Liver (tissue), 3 donors: ENCODE measurements at regions not wholly inside any gene's neighbourhood (a gene's known extent, or its start where the extent isn't known, plus 50 kb on each side); places are given as distances from the start of the nearest gene placed in this dataset.

Experiments
- EGR1 ChIP-seq, 2 donors: IDR thresholded peaks; 2 replicates each; pipeline ENCODE4 v1.6.1; 2016 to 2018; ENCODE audit warnings: antibody characterized with exemption in 2 of 2, low read depth in 2 of 2
- YY1 ChIP-seq: IDR thresholded peaks from 2 replicates; pipeline ENCODE4 v1.6.1; 2016; ENCODE audit warnings: antibody characterized with exemption, mild to moderate bottlenecking
- TF ChIP-seq, protein P1 (sequence below): fragments of 150-350 bp; IDR thresholded peaks from 2 replicates; pipeline ENCODE4 v1.5.1; 2017; ENCODE audit warnings: improper control_type of control experiment, low read depth, low read length; ENCODE audit not compliant: missing input control
- TF ChIP-seq, protein P2 (sequence below): IDR thresholded peaks from 2 replicates; pipeline ENCODE4 v1.6.1; 2016; ENCODE audit warnings: antibody characterized with exemption
- TF ChIP-seq, protein P3 (sequence below): IDR thresholded peaks from 2 replicates; pipeline ENCODE4 v1.6.1; 2016; ENCODE audit warnings: antibody characterized with exemption, mild to moderate bottlenecking
- TF ChIP-seq, protein P4 (sequence below): IDR thresholded peaks from 2 replicates; pipeline ENCODE4 v1.6.1; 2016; ENCODE audit warnings: antibody characterized with exemption
- donor health status: healthy.
- donor health status: healthy.

DNA sequence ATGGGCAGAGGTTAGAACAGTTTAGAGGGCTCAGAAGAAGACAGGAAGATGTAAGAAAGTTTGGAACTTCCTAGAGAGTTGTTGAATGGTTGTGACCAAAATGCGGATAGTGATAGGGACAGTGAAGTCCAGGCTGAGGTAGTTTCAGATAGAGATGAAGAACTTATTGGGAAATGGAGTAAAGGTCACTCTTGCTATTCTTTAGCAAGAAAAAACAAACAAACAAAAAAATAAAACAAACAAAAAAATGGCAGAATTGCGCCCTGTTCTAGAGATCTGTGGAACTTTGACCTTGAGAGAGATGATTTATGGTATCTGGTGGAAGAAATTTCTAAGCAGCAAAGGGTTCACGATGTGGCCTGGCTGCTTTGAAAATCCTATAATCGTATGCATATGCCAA, 185.1 kb upstream of the SFRP2 start:
- TF ChIP-seq, protein P1, sequence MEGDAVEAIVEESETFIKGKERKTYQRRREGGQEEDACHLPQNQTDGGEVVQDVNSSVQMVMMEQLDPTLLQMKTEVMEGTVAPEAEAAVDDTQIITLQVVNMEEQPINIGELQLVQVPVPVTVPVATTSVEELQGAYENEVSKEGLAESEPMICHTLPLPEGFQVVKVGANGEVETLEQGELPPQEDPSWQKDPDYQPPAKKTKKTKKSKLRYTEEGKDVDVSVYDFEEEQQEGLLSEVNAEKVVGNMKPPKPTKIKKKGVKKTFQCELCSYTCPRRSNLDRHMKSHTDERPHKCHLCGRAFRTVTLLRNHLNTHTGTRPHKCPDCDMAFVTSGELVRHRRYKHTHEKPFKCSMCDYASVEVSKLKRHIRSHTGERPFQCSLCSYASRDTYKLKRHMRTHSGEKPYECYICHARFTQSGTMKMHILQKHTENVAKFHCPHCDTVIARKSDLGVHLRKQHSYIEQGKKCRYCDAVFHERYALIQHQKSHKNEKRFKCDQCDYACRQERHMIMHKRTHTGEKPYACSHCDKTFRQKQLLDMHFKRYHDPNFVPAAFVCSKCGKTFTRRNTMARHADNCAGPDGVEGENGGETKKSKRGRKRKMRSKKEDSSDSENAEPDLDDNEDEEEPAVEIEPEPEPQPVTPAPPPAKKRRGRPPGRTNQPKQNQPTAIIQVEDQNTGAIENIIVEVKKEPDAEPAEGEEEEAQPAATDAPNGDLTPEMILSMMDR: no peak
- TF ChIP-seq, protein P2, sequence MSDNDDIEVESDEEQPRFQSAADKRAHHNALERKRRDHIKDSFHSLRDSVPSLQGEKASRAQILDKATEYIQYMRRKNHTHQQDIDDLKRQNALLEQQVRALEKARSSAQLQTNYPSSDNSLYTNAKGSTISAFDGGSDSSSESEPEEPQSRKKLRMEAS: no peak
- TF ChIP-seq, protein P3, sequence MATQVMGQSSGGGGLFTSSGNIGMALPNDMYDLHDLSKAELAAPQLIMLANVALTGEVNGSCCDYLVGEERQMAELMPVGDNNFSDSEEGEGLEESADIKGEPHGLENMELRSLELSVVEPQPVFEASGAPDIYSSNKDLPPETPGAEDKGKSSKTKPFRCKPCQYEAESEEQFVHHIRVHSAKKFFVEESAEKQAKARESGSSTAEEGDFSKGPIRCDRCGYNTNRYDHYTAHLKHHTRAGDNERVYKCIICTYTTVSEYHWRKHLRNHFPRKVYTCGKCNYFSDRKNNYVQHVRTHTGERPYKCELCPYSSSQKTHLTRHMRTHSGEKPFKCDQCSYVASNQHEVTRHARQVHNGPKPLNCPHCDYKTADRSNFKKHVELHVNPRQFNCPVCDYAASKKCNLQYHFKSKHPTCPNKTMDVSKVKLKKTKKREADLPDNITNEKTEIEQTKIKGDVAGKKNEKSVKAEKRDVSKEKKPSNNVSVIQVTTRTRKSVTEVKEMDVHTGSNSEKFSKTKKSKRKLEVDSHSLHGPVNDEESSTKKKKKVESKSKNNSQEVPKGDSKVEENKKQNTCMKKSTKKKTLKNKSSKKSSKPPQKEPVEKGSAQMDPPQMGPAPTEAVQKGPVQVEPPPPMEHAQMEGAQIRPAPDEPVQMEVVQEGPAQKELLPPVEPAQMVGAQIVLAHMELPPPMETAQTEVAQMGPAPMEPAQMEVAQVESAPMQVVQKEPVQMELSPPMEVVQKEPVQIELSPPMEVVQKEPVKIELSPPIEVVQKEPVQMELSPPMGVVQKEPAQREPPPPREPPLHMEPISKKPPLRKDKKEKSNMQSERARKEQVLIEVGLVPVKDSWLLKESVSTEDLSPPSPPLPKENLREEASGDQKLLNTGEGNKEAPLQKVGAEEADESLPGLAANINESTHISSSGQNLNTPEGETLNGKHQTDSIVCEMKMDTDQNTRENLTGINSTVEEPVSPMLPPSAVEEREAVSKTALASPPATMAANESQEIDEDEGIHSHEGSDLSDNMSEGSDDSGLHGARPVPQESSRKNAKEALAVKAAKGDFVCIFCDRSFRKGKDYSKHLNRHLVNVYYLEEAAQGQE: no peak
- TF ChIP-seq EGR1 (IDR thresholded peaks at IDR 0.05; ENCODE audit: low read depth in 2 of 2) (no peak), YY1 (peak; percentile 72)
- TF ChIP-seq, protein P4, sequence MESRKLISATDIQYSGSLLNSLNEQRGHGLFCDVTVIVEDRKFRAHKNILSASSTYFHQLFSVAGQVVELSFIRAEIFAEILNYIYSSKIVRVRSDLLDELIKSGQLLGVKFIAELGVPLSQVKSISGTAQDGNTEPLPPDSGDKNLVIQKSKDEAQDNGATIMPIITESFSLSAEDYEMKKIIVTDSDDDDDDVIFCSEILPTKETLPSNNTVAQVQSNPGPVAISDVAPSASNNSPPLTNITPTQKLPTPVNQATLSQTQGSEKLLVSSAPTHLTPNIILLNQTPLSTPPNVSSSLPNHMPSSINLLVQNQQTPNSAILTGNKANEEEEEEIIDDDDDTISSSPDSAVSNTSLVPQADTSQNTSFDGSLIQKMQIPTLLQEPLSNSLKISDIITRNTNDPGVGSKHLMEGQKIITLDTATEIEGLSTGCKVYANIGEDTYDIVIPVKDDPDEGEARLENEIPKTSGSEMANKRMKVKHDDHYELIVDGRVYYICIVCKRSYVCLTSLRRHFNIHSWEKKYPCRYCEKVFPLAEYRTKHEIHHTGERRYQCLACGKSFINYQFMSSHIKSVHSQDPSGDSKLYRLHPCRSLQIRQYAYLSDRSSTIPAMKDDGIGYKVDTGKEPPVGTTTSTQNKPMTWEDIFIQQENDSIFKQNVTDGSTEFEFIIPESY: peak; percentile 44
